ENCODE measurements at regions not wholly inside any gene's neighbourhood (a gene's known extent, or its start where the extent isn't known, plus 50 kb on each side); places are given as distances from the start of the nearest gene placed in this dataset.

DNA sequence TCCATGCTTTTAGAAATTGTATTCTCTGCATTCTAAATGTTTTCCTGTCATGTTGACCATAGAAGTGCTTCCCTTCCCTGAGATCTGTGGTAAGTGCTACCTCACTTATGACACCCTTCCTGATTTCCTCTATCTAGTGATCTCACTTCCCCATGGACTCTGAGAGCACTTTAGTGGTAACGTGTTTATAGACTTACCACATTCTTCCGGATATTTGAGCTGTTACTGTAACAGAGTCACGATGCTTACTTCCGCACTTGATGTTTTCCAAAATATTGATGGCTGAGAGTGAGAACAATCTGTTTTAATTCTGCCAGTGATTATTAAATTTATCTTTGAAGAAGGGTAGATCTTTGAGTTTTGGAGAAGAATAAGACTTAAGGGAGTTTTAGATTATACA is 60.1 kb upstream of the NAMPT start:
- TF ChIP-seq TAF1 (IDR thresholded peaks at IDR 0.05; ENCODE audit: low read depth, low read length) = no peak
- no peak for TF ChIP-seq POLR2AphosphoS5 (IDR thresholded peaks at IDR 0.05; ENCODE audit: low read depth, low read length)
- TF ChIP-seq POLR2A (IDR thresholded peaks at IDR 0.05; ENCODE audit: low read depth, low read length) = no peak
- TF ChIP-seq PAX5 (IDR thresholded peaks at IDR 0.05; ENCODE audit: insufficient read depth, low read length, severe bottlenecking) = no peak
- no peak for TF ChIP-seq SPI1 (IDR thresholded peaks at IDR 0.05; ENCODE audit: low read depth, low read length)
- TF ChIP-seq POU2F2 (IDR thresholded peaks at IDR 0.05; ENCODE audit: low read depth, low read length) = no peak

Data from GM12891 (cell line).